ENCODE measurements at regions not wholly inside any gene's neighbourhood (a gene's known extent, or its start where the extent isn't known, plus 50 kb on each side); places are given as distances from the start of the nearest gene placed in this dataset.

DNA sequence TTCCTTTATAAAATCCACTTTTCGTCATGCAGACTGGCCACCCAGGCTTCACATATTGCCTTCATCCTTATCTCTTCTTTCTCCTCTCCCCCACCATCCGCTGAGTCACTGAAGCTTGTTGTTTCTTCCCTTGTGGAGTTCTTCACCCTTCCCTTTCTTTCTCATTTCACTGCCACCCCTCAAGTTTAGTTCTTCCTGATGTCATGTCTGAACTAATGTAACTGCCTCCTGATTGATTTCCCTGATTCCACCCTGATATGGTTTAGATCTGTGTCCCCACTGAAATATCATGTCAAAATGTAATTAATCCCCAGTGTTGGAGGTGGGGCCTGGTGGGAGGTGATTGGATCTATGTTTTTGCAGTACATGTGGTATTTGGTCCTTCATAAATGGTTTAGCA, 151.4 kb downstream of the CPEB2 start:
- TF ChIP-seq, protein P1, sequence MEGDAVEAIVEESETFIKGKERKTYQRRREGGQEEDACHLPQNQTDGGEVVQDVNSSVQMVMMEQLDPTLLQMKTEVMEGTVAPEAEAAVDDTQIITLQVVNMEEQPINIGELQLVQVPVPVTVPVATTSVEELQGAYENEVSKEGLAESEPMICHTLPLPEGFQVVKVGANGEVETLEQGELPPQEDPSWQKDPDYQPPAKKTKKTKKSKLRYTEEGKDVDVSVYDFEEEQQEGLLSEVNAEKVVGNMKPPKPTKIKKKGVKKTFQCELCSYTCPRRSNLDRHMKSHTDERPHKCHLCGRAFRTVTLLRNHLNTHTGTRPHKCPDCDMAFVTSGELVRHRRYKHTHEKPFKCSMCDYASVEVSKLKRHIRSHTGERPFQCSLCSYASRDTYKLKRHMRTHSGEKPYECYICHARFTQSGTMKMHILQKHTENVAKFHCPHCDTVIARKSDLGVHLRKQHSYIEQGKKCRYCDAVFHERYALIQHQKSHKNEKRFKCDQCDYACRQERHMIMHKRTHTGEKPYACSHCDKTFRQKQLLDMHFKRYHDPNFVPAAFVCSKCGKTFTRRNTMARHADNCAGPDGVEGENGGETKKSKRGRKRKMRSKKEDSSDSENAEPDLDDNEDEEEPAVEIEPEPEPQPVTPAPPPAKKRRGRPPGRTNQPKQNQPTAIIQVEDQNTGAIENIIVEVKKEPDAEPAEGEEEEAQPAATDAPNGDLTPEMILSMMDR (IDR thresholded peaks at IDR 0.05; ENCODE audit: insufficient read depth, low read depth, low read length): no peak
- no peak for TF ChIP-seq EZH2 (IDR thresholded peaks at IDR 0.05; ENCODE audit: insufficient read depth, low read length)

All from astrocyte (in vitro differentiated cells and primary cell).